NCI-H2081 treated with DMSO at 0.1 percent for 48 hours (cell line): ENCODE measurements at regions not wholly inside any gene's neighbourhood (a gene's known extent, or its start where the extent isn't known, plus 50 kb on each side); places are given as distances from the start of the nearest gene placed in this dataset.

Experiments used
- DNase-seq: peaks from one replicate; lab custom pipeline; 2025; lab: John Stamatoyannopoulos, UW

- DNase-seq: no peak
These were observed 362.1 kb upstream of the DACH1 start for GRCh38 chr13:72229067-72229466.

- DNase-seq: no peak
These were observed 354.4 kb upstream of the DACH1 start for GRCh38 chr13:72221276-72221962.

- DNase-seq: no peak
These were observed 352.0 kb upstream of the DACH1 start for GRCh38 chr13:72218966-72219365.

DNA sequence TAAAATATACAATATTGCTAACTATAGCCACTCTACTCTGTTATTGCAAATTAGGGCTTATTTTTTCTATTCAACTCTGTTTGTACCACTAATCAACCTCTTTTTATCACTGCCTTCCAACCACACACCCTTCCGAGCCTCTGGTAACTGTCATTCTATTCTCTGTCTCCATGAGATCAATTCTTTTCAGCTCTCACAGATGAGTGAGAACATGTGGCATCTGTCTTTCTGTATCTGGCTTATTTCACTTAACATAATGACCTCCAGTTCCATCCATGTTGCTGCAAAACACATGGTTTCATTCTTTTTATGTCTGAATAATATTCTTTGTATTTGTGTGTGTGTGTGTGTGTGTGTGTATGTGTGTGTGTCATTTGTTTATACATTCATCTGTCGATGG, 350.1 kb upstream of the DACH1 start:
- DNase-seq: no peak

DNA sequence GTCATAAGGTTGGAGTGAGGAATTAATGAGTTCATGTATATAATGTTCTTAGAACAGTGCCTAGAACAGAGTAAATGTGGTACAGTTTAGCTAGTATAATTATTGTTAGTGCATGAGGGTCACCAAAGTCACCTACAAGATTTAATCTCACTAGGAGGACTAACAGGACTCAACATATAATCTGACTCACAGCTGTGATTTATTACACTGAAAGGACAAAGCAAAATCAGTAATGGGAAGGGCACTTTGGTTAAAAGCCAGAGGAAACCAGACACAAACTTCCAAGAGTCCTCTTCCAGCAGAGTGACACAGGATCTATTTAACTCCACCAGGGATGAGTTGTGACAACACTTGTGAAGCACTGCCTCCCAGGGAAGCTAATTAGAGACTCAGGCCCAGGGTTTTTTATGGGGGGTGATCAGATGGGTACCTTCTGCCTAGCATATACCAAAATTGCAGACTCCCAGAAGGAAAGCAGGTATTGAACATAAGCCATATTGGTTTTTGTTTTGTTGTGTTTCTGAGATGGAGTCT, 341.2 kb upstream of the DACH1 start:
- DNase-seq: no peak

- DNase-seq: no peak
These were observed 338.8 kb upstream of the DACH1 start for GRCh38 chr13:72205773-72206172.

DNA sequence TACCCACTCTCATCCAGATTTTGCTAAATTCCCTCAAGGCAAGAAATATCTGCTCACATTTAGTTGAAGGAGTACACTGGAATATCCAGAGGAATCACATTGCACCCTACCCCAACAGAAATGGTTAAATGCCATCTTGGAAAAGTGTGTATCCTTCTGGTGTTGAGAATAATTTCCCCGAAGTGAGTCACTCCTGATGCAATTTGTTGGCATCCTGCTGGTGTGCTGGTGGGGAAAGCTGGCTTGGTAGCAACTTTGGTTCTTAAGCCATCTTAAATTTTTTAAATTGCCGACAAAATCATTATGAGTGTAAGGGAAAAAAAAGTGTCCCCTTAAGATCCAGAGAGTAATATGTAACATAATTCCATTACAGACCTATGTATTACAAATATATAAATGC, 337.3 kb upstream of the DACH1 start:
- no peak for DNase-seq

- no peak for DNase-seq
These were observed 334.7 kb upstream of the DACH1 start for GRCh38 chr13:72201726-72202125.

- no peak for DNase-seq
These were observed 332.6 kb upstream of the DACH1 start for GRCh38 chr13:72199640-72200039.

DNA sequence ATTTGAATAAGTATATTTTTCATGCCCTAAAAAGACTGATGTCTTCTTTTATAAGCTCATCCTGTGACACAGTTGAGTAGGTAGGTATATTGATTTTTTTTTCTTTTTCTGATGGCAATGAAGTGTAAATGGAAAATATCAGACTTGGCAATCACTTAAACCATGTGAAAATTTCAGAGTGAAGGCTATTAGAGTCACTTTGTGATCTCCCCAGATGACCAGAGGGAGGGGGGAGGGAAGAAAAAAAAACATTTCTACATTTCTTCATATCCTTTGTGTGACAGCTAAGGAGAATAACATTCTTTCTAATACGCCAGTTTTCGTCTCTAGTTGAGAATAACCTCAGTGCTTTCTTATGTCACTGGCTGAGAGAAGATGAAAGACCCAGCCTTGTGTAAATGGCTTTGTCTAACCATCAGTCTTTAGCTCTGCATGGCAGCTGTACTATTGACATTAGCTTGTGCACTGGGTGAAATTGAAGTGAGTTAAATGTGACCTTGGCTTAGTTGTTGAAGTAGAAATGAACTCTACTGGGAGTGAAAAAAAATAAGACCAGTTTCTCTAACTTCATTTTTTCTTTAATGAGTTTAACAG, 332.1 kb upstream of the DACH1 start:
- DNase-seq: no peak

- DNase-seq: no peak
These were observed 331.0 kb upstream of the DACH1 start for GRCh38 chr13:72198042-72198441.

- DNase-seq: no peak
These were observed 328.2 kb upstream of the DACH1 start for GRCh38 chr13:72195044-72195704.

DNA sequence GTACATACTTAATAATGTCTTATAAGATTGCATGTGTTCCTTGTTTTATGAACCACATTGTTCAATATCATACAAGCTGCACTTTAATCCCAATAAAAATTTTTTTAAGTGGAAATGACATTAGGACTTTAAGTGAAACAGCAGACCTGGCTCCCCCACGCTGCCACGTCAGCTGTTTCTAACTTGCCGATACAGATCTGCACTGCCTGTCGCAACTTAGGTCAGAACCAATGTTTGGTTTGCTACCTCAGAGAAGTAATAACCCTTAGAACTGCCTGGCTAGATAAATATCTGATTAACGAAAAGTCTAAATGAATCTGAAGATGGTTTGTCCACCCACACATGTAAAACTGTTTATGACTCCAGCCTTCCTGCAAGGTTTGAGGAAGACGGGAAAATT, 327.5 kb upstream of the DACH1 start:
- no peak for DNase-seq

DNA sequence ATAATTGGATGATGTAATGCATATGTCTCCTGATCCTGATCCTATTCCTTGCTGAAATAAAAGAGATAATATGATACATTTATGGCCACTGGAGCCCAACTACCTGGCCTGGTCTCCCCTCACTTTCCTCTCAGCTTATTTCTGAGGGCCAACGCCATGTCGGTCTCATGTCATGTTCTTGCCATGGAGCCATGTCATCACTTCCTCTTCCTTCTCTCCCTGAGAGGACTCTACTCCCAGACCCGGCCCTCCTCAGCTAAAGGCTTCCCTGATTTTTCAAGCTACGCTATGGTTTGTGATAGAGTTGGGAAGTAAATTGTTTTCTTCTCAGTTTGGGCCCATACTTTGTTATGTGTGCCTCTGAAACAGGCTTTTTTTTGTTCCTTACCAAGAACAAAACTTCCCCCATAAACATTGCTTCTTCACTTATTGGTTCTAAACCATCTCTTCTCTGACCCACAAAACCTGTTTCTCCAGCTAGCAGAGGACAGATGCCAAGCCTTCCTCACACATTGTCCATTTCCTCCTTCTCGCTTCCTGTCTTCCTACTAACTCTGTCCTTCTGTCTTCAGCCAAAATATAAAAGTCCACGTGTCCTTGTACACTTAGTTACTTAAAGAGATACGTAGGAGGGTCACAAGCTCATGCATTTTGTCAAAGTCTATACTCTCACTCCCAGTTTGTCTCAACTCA, 319.9 kb upstream of the DACH1 start:
- DNase-seq: no peak

DNA sequence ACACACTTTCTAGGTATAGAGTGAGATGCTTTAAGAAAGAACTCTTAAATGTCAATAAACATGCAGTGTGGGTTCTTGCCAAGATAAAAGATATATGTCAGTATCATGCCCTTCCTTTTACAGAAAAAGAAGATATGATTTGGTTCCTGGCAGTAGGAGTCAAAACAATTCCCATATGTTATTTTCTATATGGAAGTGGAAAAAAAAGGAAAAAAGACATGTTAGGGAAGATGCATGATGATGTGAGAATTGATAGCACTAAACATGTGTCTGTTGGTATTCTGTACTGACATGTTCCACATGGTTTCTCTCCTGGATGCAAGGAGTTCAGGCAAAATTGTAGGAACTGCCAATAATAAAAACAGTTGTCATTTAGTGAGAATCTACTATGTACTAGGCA, 318.8 kb upstream of the DACH1 start:
- DNase-seq: no peak

- DNase-seq: no peak
These were observed 314.7 kb upstream of the DACH1 start for GRCh38 chr13:72181661-72182060.

GRCh38 chr13:72180253-72180952, 313.4 kb upstream of the DACH1 start:
- no peak for DNase-seq

DNA sequence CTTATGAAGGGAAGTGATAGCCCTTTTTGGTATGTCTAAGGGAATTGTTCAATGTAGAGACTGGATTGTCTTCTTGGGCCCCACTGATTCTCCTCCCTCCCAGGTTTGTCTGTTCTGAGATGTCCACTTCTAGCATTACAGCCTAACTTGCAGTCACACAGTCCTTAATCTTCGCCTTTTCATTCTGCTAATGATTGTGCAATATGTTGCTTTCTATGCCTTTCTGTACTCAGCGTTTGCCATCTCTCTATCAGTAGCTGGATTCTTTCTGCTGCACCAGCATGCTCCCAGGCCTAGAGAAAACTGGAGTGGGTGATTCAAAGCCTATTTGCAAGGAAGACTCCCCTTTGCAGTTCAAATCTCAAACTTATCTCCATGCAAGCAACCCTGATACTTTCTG, 307.5 kb upstream of the DACH1 start:
- DNase-seq: no peak

DNA sequence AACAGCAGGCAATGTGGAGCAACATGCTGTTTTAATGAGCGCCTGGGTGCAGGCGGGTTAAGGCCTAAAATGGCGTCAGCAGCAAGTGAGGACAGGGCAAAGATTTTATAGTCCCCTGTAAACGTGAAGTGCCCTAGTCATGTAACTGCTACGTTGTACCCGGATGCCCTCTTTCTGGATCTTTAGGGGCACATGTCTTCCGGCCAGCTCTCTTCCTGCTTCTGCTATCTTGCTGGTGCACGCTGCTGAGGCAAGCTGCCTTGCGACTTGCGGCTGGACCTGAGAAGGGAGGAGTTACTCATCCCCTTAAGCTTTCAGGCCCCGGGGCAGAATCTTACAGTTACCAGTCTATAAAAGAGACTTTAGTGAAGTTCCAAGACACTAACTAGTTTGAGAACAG, 303.6 kb upstream of the DACH1 start:
- no peak for DNase-seq

DNA sequence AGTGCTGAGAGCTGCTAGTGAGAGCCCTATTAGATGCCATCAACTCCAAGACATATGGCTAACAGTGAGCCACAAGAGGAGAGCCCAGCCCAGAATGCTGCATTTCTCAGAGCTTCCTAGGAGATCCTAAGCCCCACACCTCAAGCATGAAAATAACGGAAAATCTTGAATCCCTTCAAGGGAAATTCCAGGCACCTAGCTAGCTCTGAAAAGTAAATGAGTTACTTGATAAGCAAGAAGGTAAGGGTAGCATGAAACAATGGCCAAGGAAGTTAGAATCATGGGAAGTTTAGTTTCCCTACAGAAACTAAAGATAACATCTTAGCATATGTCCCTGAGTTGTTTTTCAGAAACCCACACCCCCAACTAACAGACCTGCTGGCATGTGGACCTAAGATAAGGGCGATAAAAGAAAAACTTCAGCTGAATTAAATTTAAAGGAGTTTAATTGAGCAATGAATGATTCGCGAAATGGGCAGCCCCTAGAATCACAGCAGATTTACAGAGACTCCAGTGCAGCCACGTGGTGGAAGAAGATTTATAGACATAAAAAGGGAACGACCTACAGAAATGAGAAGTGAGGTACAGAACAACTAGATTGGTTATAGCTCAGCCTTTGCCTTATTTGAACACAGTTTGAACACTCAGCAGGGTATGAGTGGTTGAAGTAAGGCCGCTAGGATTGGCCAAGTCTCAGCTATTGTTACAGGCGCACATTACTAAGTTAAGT, 301.3 kb upstream of the DACH1 start:
- DNase-seq: no peak

- no peak for DNase-seq
These were observed 299.2 kb upstream of the DACH1 start for GRCh38 chr13:72166102-72166650.
